Neural progenitor cell (in vitro differentiated cells): ENCODE measurements at regions not wholly inside any gene's neighbourhood (a gene's known extent, or its start where the extent isn't known, plus 50 kb on each side); places are given as distances from the start of the nearest gene placed in this dataset.

ENCODE experiments used
- EZH2 ChIP-seq: fragments of 200-600 bp; sonication (generic); IDR thresholded peaks from 2 replicates; pipeline ENCODE4 v1.6.1; 2017; ENCODE audit warnings: antibody characterized with exemption, mild to moderate bottlenecking, moderate library complexity
- EZH2phosphoT487 ChIP-seq: fragments of 200-600 bp; sonication (generic); IDR thresholded peaks from 2 replicates; pipeline ENCODE4 v1.6.1; 2017; ENCODE audit warnings: antibody characterized with exemption
- TF ChIP-seq, protein P1 (sequence below): fragments of 200-600 bp; sonication (generic); IDR thresholded peaks from 2 replicates; pipeline ENCODE4 v1.5.1; 2017; ENCODE audit warnings: antibody characterized with exemption, mild to moderate bottlenecking

DNA sequence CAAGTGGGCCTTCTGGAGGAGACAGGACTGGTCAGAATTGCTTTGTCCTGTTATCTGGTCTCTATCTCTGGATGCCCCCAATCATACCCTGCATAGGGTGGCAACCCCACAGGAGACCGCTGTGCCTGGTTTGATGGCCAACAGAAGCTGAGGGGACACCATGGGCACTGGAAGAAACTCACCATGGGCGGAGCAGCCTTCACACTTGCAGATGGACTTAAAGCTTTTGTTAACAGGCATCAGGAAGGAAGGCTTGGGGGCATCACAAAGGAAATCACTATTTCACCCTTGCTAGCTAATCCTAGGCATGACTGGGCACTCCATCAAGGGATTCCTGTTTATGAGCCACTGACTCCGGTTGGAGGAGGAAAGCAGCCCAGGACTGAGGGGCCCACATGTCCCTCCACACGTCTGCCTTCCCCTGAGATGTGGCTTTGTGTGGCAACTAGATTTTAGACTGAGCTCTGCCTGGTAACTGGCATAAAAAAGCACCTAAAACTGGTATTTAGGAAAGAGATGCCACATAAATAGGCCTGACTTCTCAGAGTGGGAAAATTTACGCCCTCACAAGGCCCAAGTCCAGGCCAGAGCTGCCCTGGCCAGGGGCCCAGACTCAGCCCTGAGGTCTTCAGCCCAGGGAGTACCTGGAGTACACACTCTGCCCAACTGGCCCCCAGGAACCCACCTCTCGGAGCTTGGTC is 57.0 kb upstream of the LYVE1 start:
- TF ChIP-seq, protein P1, sequence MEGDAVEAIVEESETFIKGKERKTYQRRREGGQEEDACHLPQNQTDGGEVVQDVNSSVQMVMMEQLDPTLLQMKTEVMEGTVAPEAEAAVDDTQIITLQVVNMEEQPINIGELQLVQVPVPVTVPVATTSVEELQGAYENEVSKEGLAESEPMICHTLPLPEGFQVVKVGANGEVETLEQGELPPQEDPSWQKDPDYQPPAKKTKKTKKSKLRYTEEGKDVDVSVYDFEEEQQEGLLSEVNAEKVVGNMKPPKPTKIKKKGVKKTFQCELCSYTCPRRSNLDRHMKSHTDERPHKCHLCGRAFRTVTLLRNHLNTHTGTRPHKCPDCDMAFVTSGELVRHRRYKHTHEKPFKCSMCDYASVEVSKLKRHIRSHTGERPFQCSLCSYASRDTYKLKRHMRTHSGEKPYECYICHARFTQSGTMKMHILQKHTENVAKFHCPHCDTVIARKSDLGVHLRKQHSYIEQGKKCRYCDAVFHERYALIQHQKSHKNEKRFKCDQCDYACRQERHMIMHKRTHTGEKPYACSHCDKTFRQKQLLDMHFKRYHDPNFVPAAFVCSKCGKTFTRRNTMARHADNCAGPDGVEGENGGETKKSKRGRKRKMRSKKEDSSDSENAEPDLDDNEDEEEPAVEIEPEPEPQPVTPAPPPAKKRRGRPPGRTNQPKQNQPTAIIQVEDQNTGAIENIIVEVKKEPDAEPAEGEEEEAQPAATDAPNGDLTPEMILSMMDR, result no peak
- TF ChIP-seq EZH2 (no peak), EZH2phosphoT487 (no peak)
